Activated T-helper 1 cell treated with anti-CD3 and anti-CD28 coated beads, Interleukin-12 subunit alpha, Interleukin-12 subunit beta, Interleukin-2, Interleukin-4 antibody, amounts not matched to agents 30 ng/mL and 10 ng/mL and 1 ng/mL, durations not matched to agents 14 hours and 24 hours and 36 hours (primary cell): ENCODE measurements at regions not wholly inside any gene's neighbourhood (a gene's known extent, or its start where the extent isn't known, plus 50 kb on each side); places are given as distances from the start of the nearest gene placed in this dataset.
"Not testable (repeated sequence)": the region's sequence is repeated elsewhere in the genome, so short reads cannot be mapped to it uniquely, and the experiment has no call there.

Source experiments
- DNase-seq: peaks from one replicate; pipeline ENCODE4 v3.0.0; 2021; ENCODE audit warnings: low spot score
- H3K27ac Mint-ChIP-seq: one replicate; pipeline ENCODE4 v1.8.0; 2021; ENCODE audit warnings: mild to moderate bottlenecking, mixed read lengths
- H3K27me3 Mint-ChIP-seq: one replicate; pipeline ENCODE4 v1.8.0; 2022; ENCODE audit warnings: mild to moderate bottlenecking, moderate library complexity, mixed read lengths; ENCODE audit not compliant: insufficient read depth
- H3K36me3 Mint-ChIP-seq: one replicate; pipeline ENCODE4 v1.8.0; 2021; ENCODE audit warnings: low read depth, mixed read lengths
- H3K4me1 Mint-ChIP-seq: one replicate; pipeline ENCODE4 v1.8.0; 2021; ENCODE audit warnings: low read depth, mixed read lengths
- H3K4me3 Mint-ChIP-seq: one replicate; pipeline ENCODE4 v1.8.0; 2021; ENCODE audit warnings: mild to moderate bottlenecking, moderate library complexity, mixed read lengths
- H3K9me3 Mint-ChIP-seq: one replicate; pipeline ENCODE4 v1.8.0; 2021; ENCODE audit warnings: mixed read lengths
- intact Hi-C: fragments of 100-400 bp; cut with micrococcal nuclease; formaldehyde crosslinking; loops from one replicate; pipeline ENCODE4 v1.15.1; 2024

- intact Hi-C loops: no loop called here
- no peak overlapping the region for H3K4me3 Mint-ChIP-seq
- H3K9me3 Mint-ChIP-seq: no peaks in the 10 kb centered on the region
- H3K4me1 Mint-ChIP-seq: no peaks in the 10 kb centered on the region
- no peaks in the 10 kb centered on the region for H3K36me3 Mint-ChIP-seq
- no peak for DNase-seq
- no peak overlapping the region for H3K27ac Mint-ChIP-seq
- H3K27me3 Mint-ChIP-seq: no peaks in the 10 kb centered on the region
Measured at GRCh38 chr1:187839873-187840272, 1011.1 kb downstream of the PLA2G4A start.

DNA sequence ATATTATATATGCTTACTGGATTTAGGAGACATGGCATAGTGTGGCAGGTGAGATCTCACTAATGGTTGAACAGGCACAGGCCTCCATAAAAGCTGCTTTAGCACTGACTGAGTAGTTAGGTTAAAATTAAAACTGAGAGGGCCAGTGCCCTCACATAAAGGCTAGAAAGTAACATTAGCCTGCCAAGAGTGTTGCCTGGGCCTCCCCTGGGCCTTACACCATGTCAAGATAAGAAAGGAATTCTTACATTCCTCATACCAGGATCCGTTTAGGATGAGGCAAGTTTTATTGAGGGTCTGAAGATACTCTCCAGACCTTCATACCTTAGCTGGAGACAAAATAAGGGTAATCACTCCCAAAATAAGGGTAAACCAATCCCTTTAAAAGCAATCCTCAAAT, 1011.8 kb downstream of the PLA2G4A start:
- Mint-ChIP-seq H3K4me3 (no peak overlapping the region), H3K4me1 (no peaks in the 10 kb centered on the region), H3K9me3 (no peaks in the 10 kb centered on the region), H3K36me3 (no peaks in the 10 kb centered on the region), H3K27ac (no peak overlapping the region), H3K27me3 (no peaks in the 10 kb centered on the region)
- intact Hi-C loops: no loop called here
- DNase-seq: no peak

GRCh38 chr1:187842406-187843165, 1013.8 kb downstream of the PLA2G4A start:
- Mint-ChIP-seq H3K27ac (no peak overlapping the region), H3K9me3 (no peaks in the 10 kb centered on the region), H3K4me3 (no peak overlapping the region), H3K36me3 (no peaks in the 10 kb centered on the region), H3K4me1 (no peaks in the 10 kb centered on the region), H3K27me3 (no peaks in the 10 kb centered on the region)
- no peak for DNase-seq
- intact Hi-C loops: no loop called here

DNA sequence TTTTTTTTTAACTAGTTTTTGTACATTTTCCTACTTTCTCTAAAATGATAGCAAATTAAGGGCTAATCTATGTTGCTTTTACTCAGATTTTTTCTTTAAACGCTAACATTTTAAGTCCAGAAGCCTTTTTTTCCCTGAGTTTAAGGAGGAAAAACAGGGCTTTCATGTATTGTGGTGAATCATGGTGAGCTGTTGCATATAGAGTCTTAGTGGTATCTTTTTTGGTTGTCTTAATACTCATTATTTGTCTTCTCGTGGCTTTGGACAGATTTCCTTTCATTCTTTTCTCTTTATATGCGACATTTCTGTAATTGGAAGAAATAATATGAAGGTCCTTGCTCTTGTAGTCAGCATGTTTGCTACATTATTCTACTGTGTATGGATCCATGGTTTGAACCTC, 1015.6 kb downstream of the PLA2G4A start:
- no peak overlapping the region for H3K4me3 Mint-ChIP-seq
- no peaks in the 10 kb centered on the region for H3K4me1 Mint-ChIP-seq
- no peaks in the 10 kb centered on the region for H3K36me3 Mint-ChIP-seq
- no peaks in the 10 kb centered on the region for H3K27me3 Mint-ChIP-seq
- DNase-seq: no peak
- intact Hi-C loops: no loop called here
- peaks cover 2% of the 10 kb centered on the region for H3K9me3 Mint-ChIP-seq
- no peak overlapping the region for H3K27ac Mint-ChIP-seq

GRCh38 chr1:187847531-187847930, 1018.8 kb downstream of the PLA2G4A start:
- no peaks in the 10 kb centered on the region for H3K36me3 Mint-ChIP-seq
- intact Hi-C loops: no loop called here
- DNase-seq: no peak
- no peaks in the 10 kb centered on the region for H3K4me1 Mint-ChIP-seq
- no peaks in the 10 kb centered on the region for H3K27me3 Mint-ChIP-seq
- no peak overlapping the region for H3K27ac Mint-ChIP-seq
- H3K9me3 Mint-ChIP-seq: peaks cover 3% of the 10 kb centered on the region
- no peak overlapping the region for H3K4me3 Mint-ChIP-seq

DNA sequence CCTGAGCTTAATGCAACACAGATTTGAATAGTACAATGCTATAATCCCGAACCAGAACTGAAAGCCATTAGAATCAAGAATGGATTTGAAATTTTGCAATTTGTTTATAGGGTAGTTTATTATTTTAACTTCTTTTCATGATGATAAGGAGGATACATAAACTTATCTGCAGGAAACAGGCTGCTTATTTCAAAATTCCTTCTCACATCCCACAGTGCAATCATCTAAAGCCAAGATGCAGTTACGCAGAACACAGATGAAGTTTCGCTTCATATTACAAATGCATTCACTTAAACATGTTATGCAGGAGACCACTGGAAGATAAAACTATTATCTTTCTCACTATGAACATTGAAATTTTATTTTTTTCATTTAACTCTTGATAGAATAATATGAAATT, 1019.6 kb downstream of the PLA2G4A start:
- no peak overlapping the region for H3K27ac Mint-ChIP-seq
- H3K27me3 Mint-ChIP-seq: no peaks in the 10 kb centered on the region
- peaks cover 3% of the 10 kb centered on the region for H3K9me3 Mint-ChIP-seq
- H3K4me1 Mint-ChIP-seq: no peaks in the 10 kb centered on the region
- no peaks in the 10 kb centered on the region for H3K36me3 Mint-ChIP-seq
- H3K4me3 Mint-ChIP-seq: no peak overlapping the region
- no peak for DNase-seq
- intact Hi-C loops: no loop called here

DNA sequence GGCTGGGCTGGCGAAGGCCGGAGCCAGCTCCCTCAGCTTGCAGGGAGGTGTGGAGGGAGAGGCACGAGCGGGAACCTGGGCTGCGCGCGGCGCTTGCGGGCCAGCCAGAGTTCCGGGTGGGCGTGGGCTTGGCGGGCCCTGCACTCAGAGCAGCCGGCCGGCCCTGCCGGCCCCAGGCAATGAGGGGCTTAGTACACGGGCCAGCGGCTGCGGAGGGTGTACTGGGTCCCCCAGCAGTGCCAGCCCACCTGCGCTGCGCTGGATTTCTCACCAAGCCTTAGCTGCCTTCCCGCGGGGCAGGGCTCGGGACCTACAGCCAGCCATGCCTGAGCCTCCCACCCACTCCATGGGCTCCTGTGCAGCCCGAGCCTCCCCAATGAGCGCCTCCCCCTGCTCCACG, 1021.4 kb downstream of the PLA2G4A start:
- H3K27me3 Mint-ChIP-seq, H3K9me3 Mint-ChIP-seq, H3K27ac Mint-ChIP-seq, DNase-seq, H3K36me3 Mint-ChIP-seq, intact Hi-C loops, H3K4me3 Mint-ChIP-seq, H3K4me1 Mint-ChIP-seq: not testable (repeated sequence)

- no peak overlapping the region for H3K27ac Mint-ChIP-seq
- no peaks in the 10 kb centered on the region for H3K27me3 Mint-ChIP-seq
- no peaks in the 10 kb centered on the region for H3K36me3 Mint-ChIP-seq
- no peaks in the 10 kb centered on the region for H3K4me1 Mint-ChIP-seq
- H3K4me3 Mint-ChIP-seq: no peak overlapping the region
- intact Hi-C loops: no loop called here
- H3K9me3 Mint-ChIP-seq: peaks cover 6% of the 10 kb centered on the region
- DNase-seq: no peak
Measured at GRCh38 chr1:187853505-187853904, 1024.8 kb downstream of the PLA2G4A start.

DNA sequence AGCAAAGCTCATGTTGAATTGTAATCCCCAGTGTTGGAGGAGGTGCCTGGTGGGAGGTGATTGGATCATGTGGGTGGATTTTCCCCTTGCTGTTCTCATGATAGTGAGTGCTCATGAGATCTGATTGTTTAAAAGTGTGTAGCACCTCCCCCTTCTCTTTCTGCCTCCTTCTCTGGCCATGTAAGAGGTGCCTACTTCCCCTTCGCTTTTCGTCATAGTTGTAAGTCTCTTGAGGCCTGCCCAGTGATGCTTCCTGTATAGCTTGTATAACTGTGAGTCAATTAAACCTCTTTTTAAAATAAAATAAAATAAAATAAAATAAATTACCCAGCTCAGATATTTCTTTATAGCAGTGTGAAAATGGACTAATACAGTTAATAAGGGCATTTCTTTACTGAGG, 1025.7 kb downstream of the PLA2G4A start:
- Mint-ChIP-seq H3K27ac (no peak overlapping the region), H3K4me3 (no peak overlapping the region), H3K27me3 (no peaks in the 10 kb centered on the region), H3K9me3 (peaks cover 4% of the 10 kb centered on the region), H3K4me1 (no peaks in the 10 kb centered on the region), H3K36me3 (no peaks in the 10 kb centered on the region)
- DNase-seq: no peak
- intact Hi-C loops: no loop called here

- Mint-ChIP-seq H3K4me3 (no peak overlapping the region), H3K9me3 (no peaks in the 10 kb centered on the region), H3K27ac (no peak overlapping the region), H3K4me1 (no peaks in the 10 kb centered on the region), H3K36me3 (no peaks in the 10 kb centered on the region), H3K27me3 (peaks cover 1% of the 10 kb centered on the region)
- no peak for DNase-seq
- intact Hi-C loops: no loop called here
Measured at GRCh38 chr1:187862506-187862905, 1033.8 kb downstream of the PLA2G4A start.

GRCh38 chr1:187870552-187870951, 1041.8 kb downstream of the PLA2G4A start:
- Mint-ChIP-seq H3K27ac (no peak overlapping the region), H3K9me3 (peaks cover 7% of the 10 kb centered on the region), H3K4me1 (no peaks in the 10 kb centered on the region), H3K36me3 (no peaks in the 10 kb centered on the region), H3K27me3 (no peaks in the 10 kb centered on the region), H3K4me3 (no peak overlapping the region)
- no peak for DNase-seq
- intact Hi-C loops: no loop called here

DNA sequence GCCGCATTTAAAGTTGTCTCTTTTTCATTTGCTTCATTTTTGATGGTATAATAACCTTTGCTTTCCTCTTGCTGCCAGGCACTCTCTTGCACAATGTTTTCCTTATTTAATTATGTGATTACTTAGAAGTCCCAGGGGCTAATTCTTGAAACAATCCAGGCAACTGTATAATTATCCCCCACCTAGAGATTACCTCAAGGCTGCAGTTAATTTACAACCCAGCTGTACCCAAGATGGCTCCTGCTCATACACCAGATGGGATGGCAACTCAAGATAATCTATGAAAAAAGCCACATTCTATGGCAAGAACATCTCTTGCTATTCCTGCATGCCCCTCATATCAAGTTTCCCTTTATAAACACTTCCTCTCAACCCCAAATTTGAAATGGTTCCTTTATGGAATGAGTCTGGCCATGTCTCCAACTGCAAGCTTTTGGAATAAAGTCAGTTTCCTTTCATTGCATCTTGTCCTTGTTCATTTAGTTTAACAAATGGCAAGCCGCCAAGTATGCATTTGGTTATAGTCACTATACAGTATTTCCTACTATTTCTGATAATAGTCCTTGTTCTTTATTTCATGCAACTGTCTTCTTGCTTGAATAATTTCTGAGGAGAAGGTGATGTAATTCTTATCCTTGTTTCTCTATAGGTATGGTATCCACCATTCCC, 1042.6 kb downstream of the PLA2G4A start:
- peaks cover 7% of the 10 kb centered on the region for H3K9me3 Mint-ChIP-seq
- no peak overlapping the region for H3K4me3 Mint-ChIP-seq
- intact Hi-C loops: no loop called here
- H3K27me3 Mint-ChIP-seq: no peaks in the 10 kb centered on the region
- no peaks in the 10 kb centered on the region for H3K36me3 Mint-ChIP-seq
- no peak for DNase-seq
- no peak overlapping the region for H3K27ac Mint-ChIP-seq
- H3K4me1 Mint-ChIP-seq: no peaks in the 10 kb centered on the region

DNA sequence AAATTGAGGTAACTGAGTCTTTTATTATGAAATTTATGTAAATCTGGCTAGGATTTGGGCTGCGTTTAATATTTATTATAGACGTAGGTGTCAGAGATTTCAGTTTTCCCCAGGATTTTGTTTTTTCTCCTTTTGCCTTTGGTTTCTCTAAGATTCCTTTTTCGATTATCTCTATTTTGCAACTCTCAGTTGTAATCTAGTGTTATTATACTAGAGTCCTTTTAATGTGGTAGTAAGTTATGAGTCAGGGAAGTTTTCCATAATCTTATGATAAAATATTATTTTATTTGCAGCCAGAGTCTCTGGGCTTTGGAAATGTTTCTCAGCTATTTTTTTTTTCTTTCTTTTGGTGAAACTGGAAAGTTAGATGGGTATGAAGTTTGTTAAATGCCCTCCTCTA, 1043.8 kb downstream of the PLA2G4A start:
- peaks cover 9% of the 10 kb centered on the region for H3K9me3 Mint-ChIP-seq
- H3K27ac Mint-ChIP-seq: no peak overlapping the region
- no peak overlapping the region for H3K4me3 Mint-ChIP-seq
- no peaks in the 10 kb centered on the region for H3K4me1 Mint-ChIP-seq
- no peaks in the 10 kb centered on the region for H3K27me3 Mint-ChIP-seq
- intact Hi-C loops: no loop called here
- no peak for DNase-seq
- H3K36me3 Mint-ChIP-seq: no peaks in the 10 kb centered on the region
